Colonic mucosa (tissue), 4 donors: ENCODE measurements at regions not wholly inside any gene's neighbourhood (a gene's known extent, or its start where the extent isn't known, plus 50 kb on each side); places are given as distances from the start of the nearest gene placed in this dataset.

Source experiments
- DNase-seq: peaks from one replicate; pipeline ENCODE4 v3.0.0-alpha.2; 2020
- H3K27ac ChIP-seq: fragments of 200-600 bp; one replicate; pipeline ENCODE4 v1.8.0; 2021
- H3K27me3 ChIP-seq: fragments of 200-600 bp; one replicate; pipeline ENCODE4 v1.8.0; 2021
- H3K36me3 ChIP-seq: fragments of 200-600 bp; one replicate; pipeline ENCODE4 v1.8.0; 2021
- H3K4me1 ChIP-seq: fragments of 200-600 bp; one replicate; pipeline ENCODE4 v1.8.0; 2021; ENCODE audit warnings: mild to moderate bottlenecking
- H3K4me3 ChIP-seq: fragments of 200-600 bp; one replicate; pipeline ENCODE4 v1.8.0; 2021
- H3K9ac ChIP-seq, 2 donors: one replicate each; pipeline ENCODE4 v1.7.0; 2013; ENCODE audit warnings: control low read depth in 2 of 2, low read depth in 2 of 2, low read length in 2 of 2
- H3K9me3 ChIP-seq: fragments of 200-600 bp; one replicate; pipeline ENCODE4 v1.8.0; 2021
- CTCF ChIP-seq: fragments of 200-600 bp; IDR thresholded peaks from one replicate; pipeline ENCODE4 v1.8.0; 2022; ENCODE audit warnings: antibody characterized with exemption, mild to moderate bottlenecking
- intact Hi-C: fragments of 100-400 bp; cut with DNase I; formaldehyde crosslinking; loops from one replicate; pipeline ENCODE4 v1.14.1; 2022
- donor health status: healthy.
- donor health status: DM: no; HTN: no; CAD: no.
- donor health status: DM: no; HTN: no; CAD: no.

GRCh38 chr3:154933581-154933980 is 146.5 kb upstream of the MME start:
- intact Hi-C loops, result no loop called here

GRCh38 chr3:154932633-154933032 is 147.5 kb upstream of the MME start:
- no peak for TF ChIP-seq CTCF
- no peak overlapping the region for H3K27ac ChIP-seq
- no peaks in the 10 kb centered on the region for H3K9me3 ChIP-seq
- no peak overlapping the region for H3K9ac ChIP-seq
- no peaks in the 10 kb centered on the region for H3K36me3 ChIP-seq
- no peaks in the 10 kb centered on the region for H3K27me3 ChIP-seq
- no peaks in the 10 kb centered on the region for H3K4me1 ChIP-seq
- intact Hi-C loops, result no loop called here
- no peak for DNase-seq
- no peak overlapping the region for H3K4me3 ChIP-seq

More at GRCh38 chr3:154933581-154933980, 146.5 kb upstream of the MME start:
- Histone ChIP-seq H3K27ac (no peak overlapping the region), H3K27me3 (no peaks in the 10 kb centered on the region), H3K9me3 (no peaks in the 10 kb centered on the region), H3K4me1 (no peaks in the 10 kb centered on the region), H3K4me3 (no peak overlapping the region), H3K36me3 (no peaks in the 10 kb centered on the region), H3K9ac (no peak overlapping the region)
- no peak for DNase-seq
- no peak for TF ChIP-seq CTCF

GRCh38 chr3:154931484-154931883 is 148.6 kb upstream of the MME start:
- Histone ChIP-seq H3K4me1 (no peaks in the 10 kb centered on the region), H3K36me3 (no peaks in the 10 kb centered on the region), H3K4me3 (no peak overlapping the region), H3K9ac (no peak overlapping the region), H3K27me3 (no peaks in the 10 kb centered on the region), H3K9me3 (no peaks in the 10 kb centered on the region), H3K27ac (no peak overlapping the region)
- DNase-seq, result no peak
- intact Hi-C loops, result no loop called here
- TF ChIP-seq CTCF, result no peak

GRCh38 chr3:154926721-154927120 is 153.4 kb upstream of the MME start:
- no peak overlapping the region for H3K9ac ChIP-seq
- H3K9me3 ChIP-seq, result no peaks in the 10 kb centered on the region
- no peaks in the 10 kb centered on the region for H3K4me1 ChIP-seq
- no peak for TF ChIP-seq CTCF
- no peak overlapping the region for H3K4me3 ChIP-seq
- intact Hi-C loops, result no loop called here
- H3K27ac ChIP-seq, result no peak overlapping the region
- DNase-seq, result no peak
- H3K36me3 ChIP-seq, result no peaks in the 10 kb centered on the region
- no peaks in the 10 kb centered on the region for H3K27me3 ChIP-seq

- H3K9ac ChIP-seq, result no peak overlapping the region
- no peaks in the 10 kb centered on the region for H3K27me3 ChIP-seq
- H3K4me1 ChIP-seq, result no peaks in the 10 kb centered on the region
- H3K27ac ChIP-seq, result no peak overlapping the region
- intact Hi-C loops, result no loop called here
- H3K9me3 ChIP-seq, result no peaks in the 10 kb centered on the region
- H3K4me3 ChIP-seq, result no peak overlapping the region
- no peak for TF ChIP-seq CTCF
- H3K36me3 ChIP-seq, result no peaks in the 10 kb centered on the region
- DNase-seq, result no peak
Observed at GRCh38 chr3:154921351-154921750, 158.8 kb upstream of the MME start.

GRCh38 chr3:154919226-154919625 is 160.9 kb upstream of the MME start:
- no peaks in the 10 kb centered on the region for H3K36me3 ChIP-seq
- H3K4me3 ChIP-seq, result no peak overlapping the region
- no peaks in the 10 kb centered on the region for H3K27me3 ChIP-seq
- H3K27ac ChIP-seq, result no peak overlapping the region
- H3K9ac ChIP-seq, result no peak overlapping the region
- H3K4me1 ChIP-seq, result no peaks in the 10 kb centered on the region
- intact Hi-C loops, result no loop called here
- no peak for DNase-seq
- no peak for TF ChIP-seq CTCF
- no peaks in the 10 kb centered on the region for H3K9me3 ChIP-seq
